ENCODE measurements at regions not wholly inside any gene's neighbourhood (a gene's known extent, or its start where the extent isn't known, plus 50 kb on each side); places are given as distances from the start of the nearest gene placed in this dataset.
"Not testable (repeated sequence)": the region's sequence is repeated elsewhere in the genome, so short reads cannot be mapped to it uniquely, and the experiment has no call there.

GRCh38 chr17:16874216-16874615 lies 97.7 kb downstream of the TNFRSF13B start:
- H3K36me3 Mint-ChIP-seq, CTCF ChIA-PET, H3K27ac Mint-ChIP-seq, DNase-seq, H3K4me1 Mint-ChIP-seq, H3K4me3 Mint-ChIP-seq, H3K9me3 Mint-ChIP-seq: not testable (repeated sequence)
- H3K27me3 Mint-ChIP-seq, result peaks cover 19% of the 10 kb centered on the region

- CTCF ChIA-PET, result no interaction called here
- Mint-ChIP-seq H3K36me3 (no peaks in the 10 kb centered on the region), H3K4me3 (no peak overlapping the region), H3K27ac (no peak overlapping the region), H3K4me1 (no peaks in the 10 kb centered on the region), H3K27me3 (peaks cover 19% of the 10 kb centered on the region), H3K9me3 (no peaks in the 10 kb centered on the region)
- peak; percentile 59 for DNase-seq
Observed at GRCh38 chr17:16873174-16874035, 98.5 kb downstream of the TNFRSF13B start.

GRCh38 chr17:16872351-16873173 lies 99.4 kb downstream of the TNFRSF13B start:
- CTCF ChIA-PET, result no interaction called here
- no peak overlapping the region for H3K4me3 Mint-ChIP-seq
- DNase-seq, result no peak

GRCh38 chr17:16871446-16872190 lies 100.3 kb downstream of the TNFRSF13B start:
- H3K36me3 Mint-ChIP-seq, H3K9me3 Mint-ChIP-seq, DNase-seq, H3K4me1 Mint-ChIP-seq, H3K27ac Mint-ChIP-seq, CTCF ChIA-PET, H3K4me3 Mint-ChIP-seq: not testable (repeated sequence)
- H3K27me3 Mint-ChIP-seq, result peaks cover 20% of the 10 kb centered on the region

More at GRCh38 chr17:16872351-16873173, 99.4 kb downstream of the TNFRSF13B start:
- Mint-ChIP-seq H3K9me3 (no peaks in the 10 kb centered on the region), H3K27me3 (peaks cover 19% of the 10 kb centered on the region), H3K27ac (no peak overlapping the region), H3K4me1 (no peaks in the 10 kb centered on the region), H3K36me3 (no peaks in the 10 kb centered on the region)

GRCh38 chr17:16870253-16871245 lies 101.4 kb downstream of the TNFRSF13B start:
- no peak for DNase-seq
- Mint-ChIP-seq H3K9me3 (no peaks in the 10 kb centered on the region), H3K27me3 (peaks cover 22% of the 10 kb centered on the region), H3K27ac (no peak overlapping the region), H3K4me1 (no peaks in the 10 kb centered on the region), H3K4me3 (no peak overlapping the region), H3K36me3 (no peaks in the 10 kb centered on the region)
- CTCF ChIA-PET, result no interaction called here

GRCh38 chr17:16869531-16870252 lies 102.2 kb downstream of the TNFRSF13B start:
- H3K27me3 Mint-ChIP-seq, result peaks cover 22% of the 10 kb centered on the region
- H3K27ac Mint-ChIP-seq, CTCF ChIA-PET, H3K4me3 Mint-ChIP-seq, DNase-seq, H3K4me1 Mint-ChIP-seq, H3K36me3 Mint-ChIP-seq, H3K9me3 Mint-ChIP-seq: not testable (repeated sequence)

- H3K27ac Mint-ChIP-seq, H3K4me3 Mint-ChIP-seq, DNase-seq, CTCF ChIA-PET, H3K9me3 Mint-ChIP-seq, H3K36me3 Mint-ChIP-seq, H3K4me1 Mint-ChIP-seq: not testable (repeated sequence)
- peaks cover 18% of the 10 kb centered on the region for H3K27me3 Mint-ChIP-seq
Observed at GRCh38 chr17:16868616-16869015, 103.3 kb downstream of the TNFRSF13B start.

GRCh38 chr17:16867545-16867944 lies 104.4 kb downstream of the TNFRSF13B start:
- H3K4me3 Mint-ChIP-seq, H3K27ac Mint-ChIP-seq, DNase-seq, CTCF ChIA-PET, H3K36me3 Mint-ChIP-seq, H3K4me1 Mint-ChIP-seq, H3K9me3 Mint-ChIP-seq: not testable (repeated sequence)
- peaks cover 12% of the 10 kb centered on the region for H3K27me3 Mint-ChIP-seq

- H3K4me3 Mint-ChIP-seq, H3K36me3 Mint-ChIP-seq, H3K9me3 Mint-ChIP-seq, DNase-seq, H3K4me1 Mint-ChIP-seq, CTCF ChIA-PET, H3K27ac Mint-ChIP-seq: not testable (repeated sequence)
- peaks cover 10% of the 10 kb centered on the region for H3K27me3 Mint-ChIP-seq
Observed at GRCh38 chr17:16866841-16867240, 105.1 kb downstream of the TNFRSF13B start.

GRCh38 chr17:16866436-16866835 lies 105.5 kb downstream of the TNFRSF13B start:
- DNase-seq, result no peak
- CTCF ChIA-PET, result no interaction called here
- H3K4me1 Mint-ChIP-seq, result no peaks in the 10 kb centered on the region
- H3K4me3 Mint-ChIP-seq, result no peak overlapping the region
- no peaks in the 10 kb centered on the region for H3K36me3 Mint-ChIP-seq
- no peaks in the 10 kb centered on the region for H3K9me3 Mint-ChIP-seq
- peaks cover 10% of the 10 kb centered on the region for H3K27me3 Mint-ChIP-seq
- no peak overlapping the region for H3K27ac Mint-ChIP-seq

GRCh38 chr17:16865704-16866103 lies 106.2 kb downstream of the TNFRSF13B start:
- DNase-seq, CTCF ChIA-PET, H3K27ac Mint-ChIP-seq, H3K4me1 Mint-ChIP-seq, H3K9me3 Mint-ChIP-seq, H3K4me3 Mint-ChIP-seq, H3K36me3 Mint-ChIP-seq, H3K27me3 Mint-ChIP-seq: not testable (repeated sequence)

GRCh38 chr17:16865077-16865613 lies 106.8 kb downstream of the TNFRSF13B start:
- H3K27ac Mint-ChIP-seq, CTCF ChIA-PET, H3K4me1 Mint-ChIP-seq, DNase-seq, H3K9me3 Mint-ChIP-seq, H3K27me3 Mint-ChIP-seq, H3K36me3 Mint-ChIP-seq, H3K4me3 Mint-ChIP-seq: not testable (repeated sequence)
